GM18498 (cell line): ENCODE measurements at regions not wholly inside any gene's neighbourhood (a gene's known extent, or its start where the extent isn't known, plus 50 kb on each side); places are given as distances from the start of the nearest gene placed in this dataset.

Experiments used
- ATAC-seq: cut with Tn5 transposase; IDR thresholded peaks from one replicate; pipeline ENCODE4 v1.9.1; 2021; ENCODE audit warnings: mild to moderate bottlenecking, moderate library complexity; ENCODE audit not compliant: unreplicated experiment

GRCh38 chr6:15845492-15845891 lies 182.7 kb upstream of the DTNBP1 start:
- no peak for ATAC-seq

GRCh38 chr6:15843764-15844163 lies 180.9 kb upstream of the DTNBP1 start:
- no peak for ATAC-seq

GRCh38 chr6:15843226-15843625 lies 180.4 kb upstream of the DTNBP1 start:
- ATAC-seq, result no peak

GRCh38 chr6:15842727-15843117 lies 179.9 kb upstream of the DTNBP1 start:
- ATAC-seq, result no peak

- no peak for ATAC-seq
These were observed 179.3 kb upstream of the DTNBP1 start for GRCh38 chr6:15841937-15842726.

- no peak for ATAC-seq
These were observed 177.2 kb upstream of the DTNBP1 start for GRCh38 chr6:15839969-15840541.

- ATAC-seq, result no peak
These were observed 174.4 kb upstream of the DTNBP1 start for GRCh38 chr6:15837205-15837604.

- ATAC-seq, result no peak
These were observed 170.0 kb upstream of the DTNBP1 start for GRCh38 chr6:15832841-15833240.

- no peak for ATAC-seq
These were observed 166.3 kb upstream of the DTNBP1 start for GRCh38 chr6:15829156-15829555.

GRCh38 chr6:15827496-15828255 lies 164.8 kb upstream of the DTNBP1 start:
- ATAC-seq, result no peak

- no peak for ATAC-seq
These were observed 164.0 kb upstream of the DTNBP1 start for GRCh38 chr6:15826814-15827318.

GRCh38 chr6:15825332-15825930 lies 162.6 kb upstream of the DTNBP1 start:
- no peak for ATAC-seq

GRCh38 chr6:15824811-15825210 lies 162.0 kb upstream of the DTNBP1 start:
- no peak for ATAC-seq

- ATAC-seq, result peak; percentile 82
These were observed 161.1 kb upstream of the DTNBP1 start for GRCh38 chr6:15823838-15824414.

- no peak for ATAC-seq
These were observed 160.0 kb upstream of the DTNBP1 start for GRCh38 chr6:15822835-15823234.

- no peak for ATAC-seq
These were observed 157.0 kb upstream of the DTNBP1 start for GRCh38 chr6:15819841-15820240.

- no peak for ATAC-seq
These were observed 156.4 kb upstream of the DTNBP1 start for GRCh38 chr6:15819226-15819625.

- no peak for ATAC-seq
These were observed 155.7 kb upstream of the DTNBP1 start for GRCh38 chr6:15818491-15818890.

GRCh38 chr6:15818044-15818443 lies 155.2 kb upstream of the DTNBP1 start:
- no peak for ATAC-seq

GRCh38 chr6:15817100-15817499 lies 154.3 kb upstream of the DTNBP1 start:
- ATAC-seq, result no peak

- ATAC-seq, result no peak
These were observed 153.8 kb upstream of the DTNBP1 start for GRCh38 chr6:15816661-15817060.
